DOHH2 (cell line): ENCODE measurements at regions not wholly inside any gene's neighbourhood (a gene's known extent, or its start where the extent isn't known, plus 50 kb on each side); places are given as distances from the start of the nearest gene placed in this dataset.

Source experiments
- EZH2phosphoT487 ChIP-seq: fragments of 200-600 bp; sonication (generic); IDR thresholded peaks from 2 replicates; pipeline ENCODE4 v1.6.1; 2017; ENCODE audit warnings: borderline replicate concordance, mild to moderate bottlenecking, antibody characterized with exemption, low read length, moderate library complexity, mixed read lengths
- TF ChIP-seq, protein P1 (sequence below): fragments of 200-600 bp; sonication (generic); IDR thresholded peaks from one replicate; pipeline ENCODE4 v1.5.1; 2014; ENCODE audit warnings: antibody characterized with exemption, mild to moderate bottlenecking, low read depth, low read length; ENCODE audit not compliant: poor library complexity, severe bottlenecking

DNA sequence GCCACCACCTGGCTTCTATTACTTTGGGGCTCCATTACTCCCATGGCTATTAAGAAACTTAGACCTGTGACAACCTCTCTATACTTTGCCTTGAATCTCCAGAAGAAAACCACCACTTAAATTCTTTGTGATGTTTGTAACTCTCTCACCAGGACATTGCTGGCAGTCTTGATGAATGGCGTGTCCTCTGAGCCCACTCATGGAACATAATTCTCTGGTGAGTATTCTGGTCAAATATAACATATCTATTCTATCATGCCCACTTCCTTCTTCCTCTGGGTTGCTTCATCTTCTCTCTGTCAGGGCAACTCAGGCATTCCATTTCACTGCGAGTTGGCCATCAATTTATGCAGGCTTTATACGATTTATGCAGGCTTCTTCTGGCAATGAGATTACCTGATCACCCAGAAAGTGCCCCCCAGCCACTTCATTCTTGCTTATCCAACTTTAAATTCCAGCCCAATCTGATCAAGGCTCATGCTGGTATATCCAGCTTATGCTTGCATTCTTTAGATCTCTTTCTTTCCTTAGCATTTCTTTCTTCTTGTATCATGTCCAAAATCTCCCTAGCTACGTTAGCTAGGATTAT, 112.0 kb upstream of the CHRM3 start:
- TF ChIP-seq, protein P1, sequence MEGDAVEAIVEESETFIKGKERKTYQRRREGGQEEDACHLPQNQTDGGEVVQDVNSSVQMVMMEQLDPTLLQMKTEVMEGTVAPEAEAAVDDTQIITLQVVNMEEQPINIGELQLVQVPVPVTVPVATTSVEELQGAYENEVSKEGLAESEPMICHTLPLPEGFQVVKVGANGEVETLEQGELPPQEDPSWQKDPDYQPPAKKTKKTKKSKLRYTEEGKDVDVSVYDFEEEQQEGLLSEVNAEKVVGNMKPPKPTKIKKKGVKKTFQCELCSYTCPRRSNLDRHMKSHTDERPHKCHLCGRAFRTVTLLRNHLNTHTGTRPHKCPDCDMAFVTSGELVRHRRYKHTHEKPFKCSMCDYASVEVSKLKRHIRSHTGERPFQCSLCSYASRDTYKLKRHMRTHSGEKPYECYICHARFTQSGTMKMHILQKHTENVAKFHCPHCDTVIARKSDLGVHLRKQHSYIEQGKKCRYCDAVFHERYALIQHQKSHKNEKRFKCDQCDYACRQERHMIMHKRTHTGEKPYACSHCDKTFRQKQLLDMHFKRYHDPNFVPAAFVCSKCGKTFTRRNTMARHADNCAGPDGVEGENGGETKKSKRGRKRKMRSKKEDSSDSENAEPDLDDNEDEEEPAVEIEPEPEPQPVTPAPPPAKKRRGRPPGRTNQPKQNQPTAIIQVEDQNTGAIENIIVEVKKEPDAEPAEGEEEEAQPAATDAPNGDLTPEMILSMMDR: no peak
- no peak for TF ChIP-seq EZH2phosphoT487
